HCT116 (cell line): ENCODE measurements at regions not wholly inside any gene's neighbourhood (a gene's known extent, or its start where the extent isn't known, plus 50 kb on each side); places are given as distances from the start of the nearest gene placed in this dataset.

ENCODE experiments used
- ATAC-seq: fragments of 200-7000 bp; cut with Tn5 transposase; 2 replicates; pipeline ENCODE4 v1.9.1; 2020; ENCODE audit warnings: mild to moderate bottlenecking, moderate library complexity
- BruUV-seq: library from RNA; stranded (reverse); fragments of 400-500 nt; replicated peaks from 2 replicates; lab custom pipeline; 2021; lab: Mats Ljungman, UMichigan
- CTCF ChIA-PET: fragments of 300-600 bp; sonication (Branson Sonifier 250); formaldehyde crosslinking; loops from one replicate; lab custom pipeline; 2021; ENCODE audit warnings: antibody characterized with exemption; lab: Charles Lee
- POLR2A ChIA-PET: fragments of 300-600, 350-600 bp; sonication (Branson Sonifier 250); formaldehyde crosslinking; loops from one replicate; lab custom pipeline; 2021; ENCODE audit warnings: antibody characterized with exemption; lab: Charles Lee
- RAD21 ChIA-PET, 2 experiments: fragments of 300-600 bp; sonication (Branson Sonifier 250); formaldehyde crosslinking; loops; one replicate each; lab custom pipeline; 2023; ENCODE audit warnings: low total read pairs in 2 of 2; ENCODE audit not compliant: uncharacterized antibody in 2 of 2, unreplicated experiment in 2 of 2, low non-redundant PET in 1 of 2; lab: Charles Lee
- DNase-seq: peaks from one replicate; pipeline ENCODE4 v3.0.0-alpha.2; 2010; ENCODE audit warnings: low read depth, low spot score
- H2AFZ ChIP-seq: fragments of 200-600 bp; shearing (Covaris generic), sonication (generic); 2 replicates; pipeline ENCODE4 v1.6.1; 2017; ENCODE audit warnings: low read depth, mixed run types, mixed read lengths, antibody characterized with exemption, low read length; ENCODE audit not compliant: poor library complexity, severe bottlenecking
- H3K27ac ChIP-seq: 2 replicates; pipeline ENCODE4 v1.5.1; 2012; ENCODE audit warnings: low read depth, low read length
- H3K27me3 ChIP-seq: fragments of 200-600 bp; sonication (generic); 2 replicates; pipeline ENCODE4 v1.6.1; 2016; ENCODE audit warnings: mixed run types, low read length, mixed read lengths; ENCODE audit not compliant: insufficient read depth
- H3K36me3 ChIP-seq, 2 experiments: fragments of 200-500 bp in 1 of 2; fragments of 200-600 bp in 1 of 2; sonication (Bioruptor generic) in 1 of 2; sonication (generic) in 1 of 2; 2 replicates each; pipeline versions ENCODE4 v1.5.1 to v1.6.1; 2014 to 2016; ENCODE audit warnings: low read length in 2 of 2, inconsistent platforms in 1 of 2, mixed read lengths in 1 of 2, mixed run types in 1 of 2; ENCODE audit not compliant: insufficient read depth in 2 of 2, control insufficient read depth in 1 of 2
- H3K4me1 ChIP-seq, 2 experiments: fragments of 200-600 bp in 1 of 2; sonication (generic) in 1 of 2; 2 replicates each; pipeline versions ENCODE4 v1.5.1 to v1.6.1; 2012 to 2017; ENCODE audit warnings: low read length in 2 of 2, inconsistent platforms in 1 of 2, mild to moderate bottlenecking in 1 of 2, mixed read lengths in 1 of 2, mixed run types in 1 of 2, moderate library complexity in 1 of 2; ENCODE audit not compliant: insufficient read depth in 2 of 2, control insufficient read depth in 1 of 2
- H3K4me2 ChIP-seq: fragments of 200-600 bp; sonication (generic); 2 replicates; pipeline ENCODE4 v1.6.1; 2017; ENCODE audit warnings: mixed run types, low read length, mixed read lengths
- H3K4me3 ChIP-seq, 2 experiments: fragments of 200-600 bp in 1 of 2; sonication (generic) in 1 of 2; replicated peaks in 1 of 2; 2 replicates each; pipeline ENCODE4 v1.5.1; 2011 to 2016; ENCODE audit warnings: low read length in 2 of 2, control low read depth in 1 of 2, low read depth in 1 of 2, mild to moderate bottlenecking in 1 of 2, mixed read lengths in 1 of 2, mixed run types in 1 of 2
- H3K79me2 ChIP-seq: fragments of 200-600 bp; sonication (generic); 2 replicates; pipeline ENCODE4 v1.6.1; 2017; ENCODE audit warnings: mild to moderate bottlenecking, mixed run types, low read length, moderate library complexity, mixed read lengths; ENCODE audit not compliant: insufficient read depth
- H3K9ac ChIP-seq: fragments of 200-600 bp; sonication (generic); 2 replicates; pipeline ENCODE4 v1.6.1; 2016; ENCODE audit warnings: low read length, mixed read lengths
- H3K9me2 ChIP-seq: fragments of 200-600 bp; sonication (generic), shearing (Covaris generic); 2 replicates; pipeline ENCODE4 v1.6.1; 2017; ENCODE audit warnings: mixed run types, mild to moderate bottlenecking, moderate library complexity; ENCODE audit not compliant: insufficient read depth
- H3K9me3 ChIP-seq, 2 experiments: fragments of 200-500 bp in 1 of 2; fragments of 200-600 bp in 1 of 2; sonication (Bioruptor generic) in 1 of 2; sonication (generic) in 1 of 2; 2 replicates each; pipeline ENCODE4 v1.6.1; 2014 to 2017; ENCODE audit warnings: low read length in 2 of 2, mixed read lengths in 2 of 2, inconsistent platforms in 1 of 2, low read depth in 1 of 2, mild to moderate bottlenecking in 1 of 2, mixed run types in 1 of 2, moderate library complexity in 1 of 2; ENCODE audit not compliant: control insufficient read depth in 1 of 2, insufficient read depth in 1 of 2
- H4K20me1 ChIP-seq: fragments of 200-600 bp; sonication (generic), shearing (Covaris generic); 2 replicates; pipeline ENCODE4 v1.6.1; 2017; ENCODE audit warnings: mixed run types, mild to moderate bottlenecking, moderate library complexity; ENCODE audit not compliant: insufficient read depth
- CEBPB ChIP-seq: IDR thresholded peaks from 2 replicates; pipeline ENCODE4 v1.6.1; 2012; ENCODE audit warnings: low read depth
- EZH2phosphoT487 ChIP-seq: fragments of 200-600 bp; IDR thresholded peaks from 2 replicates; pipeline ENCODE4 v1.6.1; 2018; ENCODE audit warnings: antibody characterized with exemption, borderline replicate concordance
- JUND ChIP-seq: IDR thresholded peaks from 2 replicates; pipeline ENCODE4 v1.6.1; 2012
- REST ChIP-seq: IDR thresholded peaks from 2 replicates; pipeline ENCODE4 v1.6.1; 2012; ENCODE audit warnings: low read depth
- SIN3A ChIP-seq: IDR thresholded peaks from 2 replicates; pipeline ENCODE4 v1.6.1; 2012; ENCODE audit warnings: low read depth
- SRF ChIP-seq: IDR thresholded peaks from 2 replicates; pipeline ENCODE4 v1.6.1; 2012; ENCODE audit warnings: low read depth
- YY1 ChIP-seq: IDR thresholded peaks from 2 replicates; pipeline ENCODE4 v1.6.1; 2011; ENCODE audit warnings: low read length, low read depth, moderate library complexity, mild to moderate bottlenecking; ENCODE audit not compliant: insufficient replicate concordance; ENCODE audit errors: extremely low read depth
- ZBTB33 ChIP-seq: IDR thresholded peaks from 2 replicates; pipeline ENCODE4 v1.6.1; 2011; ENCODE audit warnings: mild to moderate bottlenecking, low read length, moderate library complexity; ENCODE audit not compliant: insufficient replicate concordance; ENCODE audit errors: extremely low read depth
- ZNF274 ChIP-seq: fragments of 200-500 bp; sonication (Bioruptor generic); IDR thresholded peaks from 2 replicates; pipeline ENCODE4 v1.6.1; 2014; ENCODE audit warnings: mild to moderate bottlenecking, low read depth, low read length, inconsistent platforms
- intact Hi-C: fragments of 100-400 bp; cut with micrococcal nuclease; formaldehyde crosslinking; loops from 2 replicates; pipeline ENCODE4 v1.10.0; 2022

GRCh38 chr6:4474810-4475209 lies 301.4 kb upstream of the CDYL start:
- CTCF ChIA-PET: no interaction called here
- no TSS peak for BruUV-seq
- Histone ChIP-seq H3K4me2 (no peak overlapping the region), H3K4me3 (no peak overlapping the region), H3K27me3 (no peaks in the 10 kb centered on the region), H3K4me1 (no peaks in the 10 kb centered on the region), H3K79me2 (no peaks in the 10 kb centered on the region), H3K9ac (no peak overlapping the region), H3K9me2 (no peaks in the 10 kb centered on the region), H3K9me3 (peaks cover 0 to 3% of the 10 kb centered on the region in 2 experiments; a peak in 2 of 4 replicates), H2AFZ (no peak overlapping the region), H3K36me3 (no peaks in the 10 kb centered on the region), H3K27ac (no peak overlapping the region), H4K20me1 (no peaks in the 10 kb centered on the region)
- POLR2A ChIA-PET: no interaction called here
- DNase-seq: no peak
- RAD21 ChIA-PET: no interaction called here
- intact Hi-C loops: no loop called here
- no peak for ATAC-seq
- no peak for TF ChIP-seq REST
- TF ChIP-seq SIN3A: no peak
- no peak for TF ChIP-seq CEBPB
- no peak for TF ChIP-seq SRF
- no peak for TF ChIP-seq ZBTB33
- TF ChIP-seq YY1: no peak
- TF ChIP-seq JUND: no peak
- TF ChIP-seq ZNF274: no peak
- TF ChIP-seq EZH2phosphoT487: no peak
